Pancreas (tissue), 10 donors: ENCODE measurements at regions not wholly inside any gene's neighbourhood (a gene's known extent, or its start where the extent isn't known, plus 50 kb on each side); places are given as distances from the start of the nearest gene placed in this dataset.
"Not testable (repeated sequence)": the region's sequence is repeated elsewhere in the genome, so short reads cannot be mapped to it uniquely, and the experiment has no call there.

ENCODE experiments used
- ATAC-seq, 4 donors: fragments of 200-7000 bp; cut with Tn5 transposase; one replicate each; pipeline versions ENCODE4 v1.8.0 to v1.9.1; 2020; ENCODE audit warnings: mild to moderate bottlenecking in 4 of 4, moderate library complexity in 4 of 4
- DNase-seq, 6 donors: peaks; one replicate each; pipeline ENCODE4 v3.0.0-alpha.2; 2020
- FAIRE-seq: peaks from 2 replicates; lab custom pipeline; 2012; peaks lifted over from hg19 to GRCh38; lab: Jason Lieb, UNC
- H3K27ac ChIP-seq, 4 donors: fragments of 200-600 bp; sonication (generic); 1 replicate in 3 of 4; 2 replicates in 1 of 4; pipeline versions ENCODE4 v1.5.0 to v1.8.0; 2020
- H3K27me3 ChIP-seq, 4 donors: fragments of 200-600 bp; one replicate each; pipeline ENCODE4 v1.8.0; 2021
- H3K36me3 ChIP-seq, 3 donors: fragments of 200-600 bp; sonication (generic) in 1 of 3; one replicate each; pipeline versions ENCODE4 v1.5.0 to v1.8.0; 2020 to 2021
- H3K4me1 ChIP-seq, 3 donors: fragments of 200-600 bp; one replicate each; pipeline ENCODE4 v1.8.0; 2021
- H3K4me3 ChIP-seq, 4 donors: fragments of 200-600 bp; sonication (generic) in 2 of 4; one replicate each; pipeline versions ENCODE4 v1.5.0 to v1.8.0; 2020 to 2021
- H3K9me3 ChIP-seq, 4 donors: fragments of 200-600 bp; one replicate each; pipeline ENCODE4 v1.8.0; 2021
- CTCF ChIP-seq, 4 donors: fragments of 200-600 bp; sonication (generic) in 3 of 4; IDR thresholded peaks; one replicate each; pipeline versions ENCODE4 v1.5.0 to v1.8.0; 2021; ENCODE audit warnings: antibody characterized with exemption in 4 of 4
- WGBS, 2 donors: extraction: QIAGEN DNeasy Blood & Tissue Kit; methylation state at CpG; one replicate each; pipeline ENCODE4 v1.1.7; 2013; 5-methylcytosine and 5-hydroxymethylcytosine counted together
- intact Hi-C, 3 donors: fragments of 100-400 bp; cut with DNase I; formaldehyde crosslinking; loops; one replicate each; pipeline versions ENCODE4 v1.11.1 to v1.14.2; 2022
- donor health status: healthy with polysubstance abuse.
- donor health status: DM: no; HTN: no; CAD: no; lungs with moderate emphysema.
- donor health status: DM: no; HTN: no; CAD: no.
- donor health status: control.
- donor health status: control.
- donor health status: Bipolar disorder and iron deficiency.
- donor health status: DM: yes; HTN: yes; CAD: no.
- donor health status: DM: no; HTN: no; CAD: no.
- donor health status: DM: no; HTN: no; CAD: no.
- donor health status: DM: yes; HTN: yes; CAD: no.

GRCh38 chr6:82525775-82526495 lies 162.3 kb downstream of the TPBG start:
- Histone ChIP-seq H3K9me3 (no peaks in the 10 kb centered on the region), H3K36me3 (no peaks in the 10 kb centered on the region), H3K27me3 (no peaks in the 10 kb centered on the region), H3K27ac (no peak overlapping the region), H3K4me1 (no peaks in the 10 kb centered on the region), H3K4me3 (no peak overlapping the region)
- 81% methylated on average over 4 of the region's 4 CpGs for WGBS, 2 donors
- intact Hi-C loops, result no loop called here
- no peak for ATAC-seq
- no peak for DNase-seq
- no peak for TF ChIP-seq CTCF (IDR thresholded peaks at IDR 0.05)
- no peak for FAIRE-seq

- DNase-seq, H3K36me3 ChIP-seq, ATAC-seq, FAIRE-seq, intact Hi-C loops, H3K9me3 ChIP-seq, H3K27ac ChIP-seq, H3K4me1 ChIP-seq, H3K4me3 ChIP-seq, H3K27me3 ChIP-seq: not testable (repeated sequence)
- WGBS, 2 donors, result 76 to 90% methylated on average over 2 of the region's 2 CpGs
These were observed 166.4 kb downstream of the TPBG start for GRCh38 chr6:82529960-82530460.

GRCh38 chr6:82534876-82535275 lies 171.3 kb downstream of the TPBG start:
- Histone ChIP-seq H3K27ac (no peak overlapping the region), H3K36me3 (no peaks in the 10 kb centered on the region), H3K9me3 (no peaks in the 10 kb centered on the region), H3K4me3 (no peak overlapping the region), H3K4me1 (no peaks in the 10 kb centered on the region), H3K27me3 (no peaks in the 10 kb centered on the region)
- no peak for DNase-seq
- intact Hi-C loops, result no loop called here
- 62 to 71% methylated on average over 2 of the region's 2 CpGs for WGBS, 2 donors
- no peak for TF ChIP-seq CTCF (IDR thresholded peaks at IDR 0.05)
- FAIRE-seq, result no peak
- no peak for ATAC-seq

GRCh38 chr6:82549480-82549879 lies 185.9 kb downstream of the TPBG start:
- H3K27ac ChIP-seq, FAIRE-seq, intact Hi-C loops, H3K4me3 ChIP-seq, DNase-seq, H3K4me1 ChIP-seq, ATAC-seq, H3K27me3 ChIP-seq, H3K36me3 ChIP-seq, H3K9me3 ChIP-seq: not testable (repeated sequence)
- WGBS, 2 donors, result 76 to 97% methylated on average over 2 of the region's 2 CpGs

- FAIRE-seq, H3K36me3 ChIP-seq, intact Hi-C loops, H3K9me3 ChIP-seq, H3K27me3 ChIP-seq, H3K27ac ChIP-seq, H3K4me1 ChIP-seq, DNase-seq, H3K4me3 ChIP-seq, ATAC-seq: not testable (repeated sequence)
- 55 to 73% methylated on average over 2 of the region's 2 CpGs for WGBS, 2 donors
These were observed 187.7 kb downstream of the TPBG start for GRCh38 chr6:82551311-82551710.

GRCh38 chr6:82551831-82552230 lies 188.2 kb downstream of the TPBG start:
- H3K27me3 ChIP-seq, result no peaks in the 10 kb centered on the region
- DNase-seq, result no peak
- no peak for ATAC-seq
- 71 to 84% methylated on average over 7 of the region's 7 CpGs for WGBS, 2 donors
- H3K9me3 ChIP-seq, result no peaks in the 10 kb centered on the region
- no peak for FAIRE-seq
- H3K36me3 ChIP-seq, result no peaks in the 10 kb centered on the region
- intact Hi-C loops, result no loop called here
- H3K27ac ChIP-seq, result no peak overlapping the region
- no peak overlapping the region for H3K4me3 ChIP-seq
- no peaks in the 10 kb centered on the region for H3K4me1 ChIP-seq
- TF ChIP-seq CTCF (IDR thresholded peaks at IDR 0.05), result no peak
